Activated T-cell treated with anti-CD3 and anti-CD28 coated beads, Interleukin-2, amount 50 U/mL, for 72 hours (primary cell): ENCODE measurements at regions not wholly inside any gene's neighbourhood (a gene's known extent, or its start where the extent isn't known, plus 50 kb on each side); places are given as distances from the start of the nearest gene placed in this dataset.
"Not testable (repeated sequence)": the region's sequence is repeated elsewhere in the genome, so short reads cannot be mapped to it uniquely, and the experiment has no call there.

ENCODE experiments used
- ATAC-seq, 2 donors: fragments of 150-1000 bp; cut with Tn5 transposase; replicated peaks in 1 of 2; 2 replicates each; pipeline ENCODE4 v1.10.0; 2021; ENCODE audit warnings: moderate library complexity in 2 of 2, mild to moderate bottlenecking in 1 of 2
- DNase-seq, 2 donors: peaks; one replicate each; pipeline ENCODE4 v3.0.0; 2021 to 2022; ENCODE audit warnings: mixed read lengths in 1 of 2
- H3K27ac Mint-ChIP-seq: one replicate; pipeline ENCODE4 v1.8.0; 2022; ENCODE audit warnings: mild to moderate bottlenecking, moderate library complexity, mixed read lengths
- H3K27me3 Mint-ChIP-seq: one replicate; pipeline ENCODE4 v1.8.0; 2022; ENCODE audit warnings: low read depth, mixed read lengths
- H3K36me3 Mint-ChIP-seq, 2 donors: one replicate each; pipeline ENCODE4 v1.8.0; 2022; ENCODE audit warnings: mixed read lengths in 2 of 2, mild to moderate bottlenecking in 1 of 2; ENCODE audit not compliant: insufficient read depth in 2 of 2
- H3K4me1 Mint-ChIP-seq: one replicate; pipeline ENCODE4 v1.8.0; 2022; ENCODE audit warnings: low read depth, mixed read lengths
- H3K4me3 Mint-ChIP-seq, 2 donors: one replicate each; pipeline ENCODE4 v1.8.0; 2022; ENCODE audit warnings: mild to moderate bottlenecking in 2 of 2, mixed read lengths in 2 of 2, moderate library complexity in 2 of 2
- H3K9me3 Mint-ChIP-seq, 2 donors: one replicate each; pipeline ENCODE4 v1.8.0; 2022; ENCODE audit warnings: mixed read lengths in 2 of 2

DNA sequence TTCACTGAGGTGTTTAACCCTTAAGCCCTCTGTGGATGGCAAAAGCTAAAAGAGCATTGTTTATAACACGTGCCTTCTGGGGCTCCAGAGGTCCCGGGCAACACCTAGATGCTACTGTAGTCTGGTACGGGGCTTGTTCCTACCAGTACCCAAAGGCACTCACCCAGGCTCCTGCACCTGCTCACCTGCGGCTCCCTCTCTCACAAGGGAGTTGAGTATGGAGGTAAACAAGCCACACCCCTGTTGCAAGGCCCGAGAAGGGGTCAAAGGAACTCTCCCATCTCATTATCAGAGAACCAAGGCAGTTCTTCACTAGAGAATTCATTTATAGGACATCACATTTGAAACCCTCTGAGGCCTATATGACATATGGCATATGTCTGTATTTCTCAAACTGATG, 53.4 kb upstream of the IL6ST start:
- Mint-ChIP-seq H3K4me3 (no peak overlapping the region), H3K9me3 (peaks cover 2 to 7% of the 10 kb centered on the region in 2 donors), H3K27ac (no peak overlapping the region), H3K27me3 (peaks cover 25% of the 10 kb centered on the region), H3K36me3 (peaks cover 9 to 14% of the 10 kb centered on the region in 2 donors), H3K4me1 (peaks cover 58% of the 10 kb centered on the region)
- DNase-seq: no peak
- ATAC-seq: no peak

DNA sequence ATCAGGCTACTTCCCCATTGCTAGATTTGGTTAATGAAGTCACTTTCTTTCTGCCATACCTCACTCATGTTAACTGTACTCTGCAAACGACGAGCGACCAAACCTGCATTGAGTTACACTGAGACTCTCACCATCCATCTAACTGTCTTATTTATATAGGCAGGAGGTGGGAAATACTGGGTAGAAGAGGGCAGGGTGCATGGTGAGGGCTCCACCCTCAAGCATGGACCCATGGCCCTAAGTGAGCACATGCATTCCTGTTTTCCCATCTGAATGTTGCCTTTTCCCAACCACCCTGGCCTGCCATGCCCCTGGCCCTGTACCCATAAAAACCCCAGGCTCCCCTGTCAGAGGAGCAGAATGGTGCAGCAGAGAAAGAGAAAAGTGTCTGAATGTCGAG, 52.7 kb upstream of the IL6ST start:
- Mint-ChIP-seq H3K4me3 (no peak overlapping the region), H3K36me3 (peaks cover 5 to 10% of the 10 kb centered on the region in 2 donors), H3K27me3 (peaks cover 32% of the 10 kb centered on the region), H3K9me3 (peaks cover 0 to 3% of the 10 kb centered on the region in 2 donors), H3K4me1 (peaks cover 58% of the 10 kb centered on the region), H3K27ac (no peak overlapping the region)
- no peak for DNase-seq
- ATAC-seq: no peak

DNA sequence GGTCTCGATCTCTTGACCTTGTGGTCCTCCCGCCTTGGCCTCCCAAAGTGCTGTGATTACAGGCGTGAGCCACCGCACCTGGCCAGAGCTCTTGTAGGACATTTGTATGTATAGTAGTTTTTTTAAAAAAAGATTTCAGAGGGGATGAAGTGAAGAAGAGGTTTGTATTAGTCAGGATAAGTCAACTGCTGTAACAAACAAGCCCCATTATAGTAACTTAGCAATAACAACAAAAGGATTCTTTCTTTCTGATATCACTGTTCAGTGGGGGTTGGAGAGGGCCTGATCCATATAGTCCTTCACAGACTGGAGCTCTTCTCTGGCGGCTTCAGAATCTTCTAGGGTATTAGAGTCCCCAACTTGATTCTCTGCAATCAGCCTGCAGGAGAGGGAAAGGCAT, 50.7 kb upstream of the IL6ST start:
- no peak for DNase-seq

DNA sequence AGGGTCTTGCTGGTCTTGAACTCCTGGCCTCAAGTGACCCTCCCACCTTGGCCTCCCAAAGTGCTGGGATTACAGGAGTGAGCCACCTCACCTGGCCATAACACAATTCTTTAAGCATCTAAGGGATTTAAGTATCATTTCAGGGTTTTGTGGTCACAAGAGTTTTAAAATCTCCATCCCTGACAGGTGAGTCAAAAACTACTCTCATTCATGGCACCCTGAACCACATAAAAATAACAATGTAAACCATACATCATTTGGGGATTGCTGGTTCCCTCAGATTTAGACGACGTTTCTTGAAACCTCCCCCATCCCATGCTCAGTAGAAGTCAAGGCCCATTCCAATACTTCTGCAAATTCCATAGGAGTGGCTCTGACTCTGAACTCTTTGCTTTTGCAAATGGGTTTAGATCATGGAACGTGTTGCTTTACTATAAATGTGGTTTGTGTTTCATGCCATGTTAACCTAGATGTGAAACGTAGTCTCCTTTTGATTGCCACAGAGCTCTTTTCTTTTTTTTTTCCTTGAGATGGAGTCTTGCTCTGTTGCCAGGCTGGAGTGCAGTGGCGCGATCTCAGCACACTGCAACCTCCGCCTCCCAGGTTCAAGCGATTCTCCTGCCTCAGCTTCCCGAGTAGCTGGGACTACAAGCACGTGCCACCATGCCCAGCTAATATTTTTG, 50.1 kb upstream of the IL6ST start:
- Mint-ChIP-seq H3K27me3 (peaks cover 37% of the 10 kb centered on the region), H3K4me1 (peaks cover 36% of the 10 kb centered on the region), H3K27ac (peak overlapping the region; percentile 34)
- H3K4me3 Mint-ChIP-seq, H3K9me3 Mint-ChIP-seq, H3K36me3 Mint-ChIP-seq: not testable (repeated sequence)
- peak; percentile 91 for ATAC-seq
- DNase-seq: peak in 1 of 2 donors; percentile 8

More for the DNA sequence above, 50.7 kb upstream of the IL6ST start:
- no peak for ATAC-seq
- Mint-ChIP-seq H3K27ac (peak overlapping the region; percentile 34), H3K27me3 (peaks cover 37% of the 10 kb centered on the region), H3K4me1 (peaks cover 42% of the 10 kb centered on the region), H3K36me3 (peaks cover 5 to 10% of the 10 kb centered on the region in 2 donors), H3K4me3 (no peak overlapping the region), H3K9me3 (peaks cover 0 to 3% of the 10 kb centered on the region in 2 donors)
